Natural killer cell (primary cell): ENCODE measurements at regions not wholly inside any gene's neighbourhood (a gene's known extent, or its start where the extent isn't known, plus 50 kb on each side); places are given as distances from the start of the nearest gene placed in this dataset.

Experiments
- ATAC-seq, 3 donors: fragments of 150-1000 bp in 2 of 3; fragments of 200-7000 bp in 1 of 3; cut with Tn5 transposase; 1 replicate in 1 of 3; 2 replicates in 2 of 3; pipeline ENCODE4 v1.10.0; 2021; ENCODE audit warnings: mild to moderate bottlenecking in 2 of 3, moderate library complexity in 2 of 3
- DNase-seq, 2 donors: peaks; one replicate each; pipeline versions ENCODE4 v3.0.0 to v3.0.0-alpha.2; 2013 to 2021; ENCODE audit warnings: mixed read lengths in 1 of 2
- H3K27ac ChIP-seq: one replicate; pipeline ENCODE4 v1.5.1; 2013; ENCODE audit warnings: mild to moderate bottlenecking, low read length
- H3K27me3 ChIP-seq: one replicate; pipeline ENCODE4 v1.6.1; 2013; ENCODE audit warnings: low read length; ENCODE audit not compliant: control insufficient read depth, insufficient read depth
- H3K36me3 ChIP-seq: one replicate; pipeline ENCODE4 v1.6.1; 2013; ENCODE audit warnings: low read length; ENCODE audit not compliant: control insufficient read depth, insufficient read depth
- H3K4me1 ChIP-seq: one replicate; pipeline ENCODE4 v1.6.1; 2013; ENCODE audit warnings: low read length; ENCODE audit not compliant: control insufficient read depth, insufficient read depth
- H3K4me3 ChIP-seq: one replicate; pipeline ENCODE4 v1.5.1; 2013; ENCODE audit warnings: low read length
- H3K9me3 ChIP-seq: one replicate; pipeline ENCODE4 v1.6.1; 2013; ENCODE audit warnings: low read length; ENCODE audit not compliant: control insufficient read depth, insufficient read depth
- H3K27ac Mint-ChIP-seq, 2 donors: one replicate each; pipeline ENCODE4 v1.8.0; 2022; ENCODE audit warnings: mild to moderate bottlenecking in 2 of 2, mixed read lengths in 2 of 2, moderate library complexity in 1 of 2
- H3K27me3 Mint-ChIP-seq, 2 donors: one replicate each; pipeline ENCODE4 v1.8.0; 2022; ENCODE audit warnings: low read depth in 2 of 2, mixed read lengths in 2 of 2
- H3K36me3 Mint-ChIP-seq: one replicate; pipeline ENCODE4 v1.8.0; 2022; ENCODE audit warnings: mixed read lengths
- H3K4me1 Mint-ChIP-seq, 2 donors: one replicate each; pipeline ENCODE4 v1.8.0; 2022; ENCODE audit warnings: mixed read lengths in 2 of 2
- H3K4me3 Mint-ChIP-seq: one replicate; pipeline ENCODE4 v1.8.0; 2022; ENCODE audit warnings: mild to moderate bottlenecking, moderate library complexity, mixed read lengths
- H3K9me3 Mint-ChIP-seq, 2 donors: one replicate each; pipeline ENCODE4 v1.8.0; 2022; ENCODE audit warnings: mixed read lengths in 2 of 2
- CTCF ChIP-seq: fragments of 200-600 bp; IDR thresholded peaks from one replicate; pipeline ENCODE4 v1.8.0; 2022; ENCODE audit warnings: antibody characterized with exemption
- whole genome bisulfite sequencing: methylation state at CpG from one replicate; pipeline ENCODE4 v1.1.7; 2013; ENCODE audit warnings: missing lambda C conversion rate; ENCODE audit not compliant: insufficient coverage; 5-methylcytosine and 5-hydroxymethylcytosine counted together
- intact Hi-C: fragments of 100-400 bp; cut with micrococcal nuclease; formaldehyde crosslinking; loops from one replicate; pipeline ENCODE4 v1.14.2; 2022

- H3K4me3 Mint-ChIP-seq: no peak overlapping the region
- DNase-seq (no peak), ATAC-seq (no peak)
- peaks cover 10 to 12% of the 10 kb centered on the region in 2 donors for H3K9me3 Mint-ChIP-seq
- intact Hi-C loops: no loop called here
- no peaks in the 10 kb centered on the region for H3K4me1 Mint-ChIP-seq
- peaks cover 0 to 2% of the 10 kb centered on the region in 2 donors for H3K27me3 Mint-ChIP-seq
- peaks cover 24% of the 10 kb centered on the region for H3K36me3 Mint-ChIP-seq
- H3K27ac ChIP-seq: no peak overlapping the region
- WGBS: 98% methylated on average over 5 of the region's 5 CpGs
- H3K9me3 ChIP-seq: no peaks in the 10 kb centered on the region
- no peaks in the 10 kb centered on the region for H3K36me3 ChIP-seq
- H3K4me3 ChIP-seq: no peak overlapping the region
- TF ChIP-seq CTCF: no peak
- H3K4me1 ChIP-seq: no peaks in the 10 kb centered on the region
- no peaks in the 10 kb centered on the region for H3K27me3 ChIP-seq
- no peak overlapping the region for H3K27ac Mint-ChIP-seq
Measured at GRCh38 chr2:37784759-37785149, 113.3 kb upstream of the CDC42EP3 start.

DNA sequence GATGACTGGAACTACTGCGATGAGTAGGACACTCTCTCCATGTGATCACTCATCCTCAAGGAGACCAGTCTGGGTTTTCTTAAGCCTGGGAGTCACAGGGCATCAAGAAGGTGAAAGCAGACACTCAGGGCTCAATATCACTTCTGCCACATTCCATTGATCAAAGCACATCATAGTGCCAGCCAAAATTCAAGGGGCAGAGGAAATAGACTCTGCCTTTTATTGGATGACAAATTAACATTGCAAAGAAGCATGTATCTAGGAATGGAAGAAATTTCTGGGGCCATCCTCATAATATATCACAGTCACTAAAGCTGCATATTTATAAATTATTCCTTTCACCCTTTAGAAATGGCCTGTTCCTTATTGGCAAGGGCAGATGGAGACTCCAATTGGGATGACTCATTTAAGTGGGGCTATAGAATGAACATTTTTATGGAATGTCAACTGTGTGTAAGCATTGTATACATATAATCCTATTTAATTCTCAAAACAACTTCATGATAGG lies 114.8 kb upstream of the CDC42EP3 start:
- H3K36me3 Mint-ChIP-seq: peaks cover 27% of the 10 kb centered on the region
- H3K4me3 ChIP-seq: no peak overlapping the region
- no peak overlapping the region for H3K4me3 Mint-ChIP-seq
- peaks cover 0 to 2% of the 10 kb centered on the region in 2 donors for H3K27me3 Mint-ChIP-seq
- no peaks in the 10 kb centered on the region for H3K27me3 ChIP-seq
- H3K27ac ChIP-seq: no peak overlapping the region
- WGBS: 100% methylated on average over 1 of the region's 1 CpG
- DNase-seq: no peak
- no peak overlapping the region for H3K27ac Mint-ChIP-seq
- H3K9me3 ChIP-seq: no peaks in the 10 kb centered on the region
- no peak for TF ChIP-seq CTCF
- H3K9me3 Mint-ChIP-seq: peaks cover 10 to 12% of the 10 kb centered on the region in 2 donors
- no peaks in the 10 kb centered on the region for H3K36me3 ChIP-seq
- ATAC-seq: no peak
- intact Hi-C loops: no loop called here
- H3K4me1 Mint-ChIP-seq: no peaks in the 10 kb centered on the region
- no peaks in the 10 kb centered on the region for H3K4me1 ChIP-seq

GRCh38 chr2:37786854-37787253 lies 115.4 kb upstream of the CDC42EP3 start:
- Histone ChIP-seq H3K4me1 (no peaks in the 10 kb centered on the region), H3K36me3 (no peaks in the 10 kb centered on the region), H3K27ac (no peak overlapping the region), H3K9me3 (no peaks in the 10 kb centered on the region), H3K27me3 (no peaks in the 10 kb centered on the region), H3K4me3 (no peak overlapping the region)
- Mint-ChIP-seq H3K27me3 (peaks cover 0 to 2% of the 10 kb centered on the region in 2 donors), H3K9me3 (peaks cover 10 to 12% of the 10 kb centered on the region in 2 donors), H3K36me3 (peaks cover 27% of the 10 kb centered on the region), H3K4me3 (no peak overlapping the region), H3K4me1 (no peaks in the 10 kb centered on the region), H3K27ac (no peak overlapping the region)
- no peak for DNase-seq
- 97% methylated on average over 5 of the region's 5 CpGs for WGBS
- intact Hi-C loops: no loop called here
- no peak for ATAC-seq
- TF ChIP-seq CTCF: no peak

DNA sequence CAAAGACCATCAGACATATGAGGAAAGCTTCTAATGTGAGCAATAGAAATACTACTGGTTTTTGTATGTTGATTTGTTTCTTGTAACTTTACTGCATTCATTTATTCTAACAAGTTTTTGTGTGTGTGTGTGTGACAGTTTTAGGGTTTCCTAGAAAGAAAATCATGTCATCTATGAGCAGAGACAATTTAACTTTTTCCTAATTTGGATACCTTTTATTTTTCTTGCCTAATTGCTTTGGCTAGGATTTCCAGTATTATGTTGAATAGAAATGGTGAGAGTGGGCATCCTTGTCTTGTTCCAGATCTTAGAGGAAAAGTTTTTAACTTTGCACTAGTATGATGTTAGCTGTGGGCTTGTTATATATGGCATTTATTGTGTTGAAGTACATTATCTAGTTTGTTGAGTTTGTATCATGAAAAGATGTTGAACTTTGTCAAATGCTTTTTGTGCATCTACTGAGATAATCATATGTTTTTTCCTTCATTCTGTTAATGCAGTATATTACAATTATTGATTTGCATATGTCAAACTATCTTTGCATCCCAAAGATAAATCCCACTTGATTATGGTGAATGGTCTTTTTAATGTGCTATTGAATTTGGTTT lies 117.3 kb upstream of the CDC42EP3 start:
- Histone ChIP-seq H3K27ac (no peak overlapping the region), H3K4me3 (no peak overlapping the region), H3K27me3 (no peaks in the 10 kb centered on the region), H3K36me3 (no peaks in the 10 kb centered on the region), H3K4me1 (no peaks in the 10 kb centered on the region), H3K9me3 (no peaks in the 10 kb centered on the region)
- H3K4me3 Mint-ChIP-seq: no peak overlapping the region
- peaks cover 27% of the 10 kb centered on the region for H3K36me3 Mint-ChIP-seq
- intact Hi-C loops: no loop called here
- TF ChIP-seq CTCF: no peak
- H3K27me3 Mint-ChIP-seq: peaks cover 0 to 2% of the 10 kb centered on the region in 2 donors
- peaks cover 10 to 12% of the 10 kb centered on the region in 2 donors for H3K9me3 Mint-ChIP-seq
- no peak overlapping the region for H3K27ac Mint-ChIP-seq
- ATAC-seq (no peak), DNase-seq (no peak)
- H3K4me1 Mint-ChIP-seq: peaks cover 6 to 9% of the 10 kb centered on the region in 2 donors
